NT2/D1 (cell line): ENCODE measurements at regions not wholly inside any gene's neighbourhood (a gene's known extent, or its start where the extent isn't known, plus 50 kb on each side); places are given as distances from the start of the nearest gene placed in this dataset.
"Not testable (repeated sequence)": the region's sequence is repeated elsewhere in the genome, so short reads cannot be mapped to it uniquely, and the experiment has no call there.

ENCODE experiments used
- SUZ12 ChIP-seq: IDR thresholded peaks from 2 replicates; pipeline ENCODE4 v1.6.1; 2011; ENCODE audit not compliant: insufficient read length, insufficient read depth; ENCODE audit errors: extremely low read depth
- YY1 ChIP-seq: IDR thresholded peaks from 2 replicates; pipeline ENCODE4 v1.6.1; 2011; ENCODE audit not compliant: insufficient read length, insufficient read depth
- ZNF274 ChIP-seq: IDR thresholded peaks from 2 replicates; pipeline ENCODE4 v1.6.1; 2011; ENCODE audit warnings: mild to moderate bottlenecking, low read depth, low read length

- TF ChIP-seq ZNF274, YY1, SUZ12: not testable (repeated sequence)
These were observed 93.7 kb downstream of the ZNF486 start for GRCh38 chr19:20260738-20261137.
